Stimulated activated memory B cell treated with anti-CD40 and anti-IgM and Interleukin-4, amounts not matched to agents 10 μg/mL and 1 μg/mL and 100 μg/mL, for 72 hours (primary cell): ENCODE measurements at regions not wholly inside any gene's neighbourhood (a gene's known extent, or its start where the extent isn't known, plus 50 kb on each side); places are given as distances from the start of the nearest gene placed in this dataset.
"Not testable (repeated sequence)": the region's sequence is repeated elsewhere in the genome, so short reads cannot be mapped to it uniquely, and the experiment has no call there.

ENCODE experiments used
- ATAC-seq: fragments of 150-1000 bp; cut with Tn5 transposase; 2 replicates; pipeline ENCODE4 v1.10.0; 2021
- H3K27ac Mint-ChIP-seq: one replicate; pipeline ENCODE4 v1.8.0; 2022; ENCODE audit warnings: mild to moderate bottlenecking, mixed read lengths
- H3K27me3 Mint-ChIP-seq: one replicate; pipeline ENCODE4 v1.8.0; 2022; ENCODE audit warnings: mixed read lengths
- H3K36me3 Mint-ChIP-seq: one replicate; pipeline ENCODE4 v1.8.0; 2022; ENCODE audit warnings: mixed read lengths
- H3K4me1 Mint-ChIP-seq: one replicate; pipeline ENCODE4 v1.8.0; 2022; ENCODE audit warnings: mixed read lengths
- H3K4me3 Mint-ChIP-seq: one replicate; pipeline ENCODE4 v1.8.0; 2022; ENCODE audit warnings: mild to moderate bottlenecking, moderate library complexity, mixed read lengths
- H3K9me3 Mint-ChIP-seq: one replicate; pipeline ENCODE4 v1.8.0; 2022; ENCODE audit warnings: mixed read lengths

DNA sequence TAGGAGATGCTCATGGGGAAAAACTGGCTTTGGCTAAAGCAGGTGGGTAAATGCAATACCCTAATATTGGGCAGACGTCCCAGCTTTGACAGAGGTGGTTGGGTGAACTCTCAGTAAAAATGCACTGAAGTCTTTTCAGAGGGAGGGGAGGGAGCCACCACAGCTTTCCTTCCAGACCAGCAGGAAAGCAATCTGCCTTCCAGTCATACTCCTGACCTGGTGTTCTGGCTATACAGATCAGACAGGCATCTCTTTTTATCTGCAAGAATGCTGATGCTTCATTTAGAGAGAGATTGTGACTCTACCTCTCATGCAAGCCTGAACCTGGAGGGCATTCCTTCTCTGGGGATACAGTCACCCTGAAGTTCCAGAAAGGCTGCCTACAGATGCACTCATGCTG, 52.6 kb upstream of the ICA1 start:
- Mint-ChIP-seq H3K4me1 (no peaks in the 10 kb centered on the region), H3K27me3 (peaks cover 70% of the 10 kb centered on the region), H3K36me3 (no peaks in the 10 kb centered on the region), H3K9me3 (peaks cover 9% of the 10 kb centered on the region), H3K4me3 (no peak overlapping the region), H3K27ac (no peak overlapping the region)
- ATAC-seq: no peak

DNA sequence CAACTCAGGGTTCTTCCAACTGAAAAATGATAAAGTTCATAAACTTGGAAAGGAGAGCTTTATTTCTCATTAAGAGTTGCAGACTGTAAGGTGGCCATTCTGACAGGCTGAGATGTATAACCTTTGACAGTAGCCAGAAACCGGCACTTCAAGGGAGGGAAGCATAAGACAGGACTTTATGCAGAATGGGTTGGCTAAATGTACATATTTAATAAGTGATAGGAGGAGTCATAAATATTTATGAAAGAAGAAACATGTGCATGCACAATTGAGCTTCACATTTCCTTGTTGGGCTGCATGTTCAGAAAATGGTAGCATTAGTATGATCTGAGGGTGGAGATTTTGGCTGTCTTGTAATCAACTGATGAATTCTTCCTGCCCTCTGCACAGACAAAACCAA, 57.1 kb upstream of the ICA1 start:
- H3K4me1 Mint-ChIP-seq: no peaks in the 10 kb centered on the region
- H3K27me3 Mint-ChIP-seq: peaks cover 56% of the 10 kb centered on the region
- no peak overlapping the region for H3K27ac Mint-ChIP-seq
- H3K9me3 Mint-ChIP-seq: peaks cover 5% of the 10 kb centered on the region
- no peak overlapping the region for H3K4me3 Mint-ChIP-seq
- H3K36me3 Mint-ChIP-seq: no peaks in the 10 kb centered on the region
- no peak for ATAC-seq

GRCh38 chr7:8320174-8320573, 58.2 kb upstream of the ICA1 start:
- H3K4me3 Mint-ChIP-seq: no peak overlapping the region
- H3K4me1 Mint-ChIP-seq: no peaks in the 10 kb centered on the region
- no peak for ATAC-seq

GRCh38 chr7:8321312-8321711, 59.3 kb upstream of the ICA1 start:
- Mint-ChIP-seq H3K27me3 (peaks cover 53% of the 10 kb centered on the region), H3K27ac (no peak overlapping the region), H3K4me3 (no peak overlapping the region), H3K9me3 (peaks cover 5% of the 10 kb centered on the region), H3K4me1 (no peaks in the 10 kb centered on the region), H3K36me3 (no peaks in the 10 kb centered on the region)
- ATAC-seq: no peak

More at GRCh38 chr7:8320174-8320573, 58.2 kb upstream of the ICA1 start:
- peaks cover 5% of the 10 kb centered on the region for H3K9me3 Mint-ChIP-seq
- no peak overlapping the region for H3K27ac Mint-ChIP-seq
- peaks cover 59% of the 10 kb centered on the region for H3K27me3 Mint-ChIP-seq
- no peaks in the 10 kb centered on the region for H3K36me3 Mint-ChIP-seq

DNA sequence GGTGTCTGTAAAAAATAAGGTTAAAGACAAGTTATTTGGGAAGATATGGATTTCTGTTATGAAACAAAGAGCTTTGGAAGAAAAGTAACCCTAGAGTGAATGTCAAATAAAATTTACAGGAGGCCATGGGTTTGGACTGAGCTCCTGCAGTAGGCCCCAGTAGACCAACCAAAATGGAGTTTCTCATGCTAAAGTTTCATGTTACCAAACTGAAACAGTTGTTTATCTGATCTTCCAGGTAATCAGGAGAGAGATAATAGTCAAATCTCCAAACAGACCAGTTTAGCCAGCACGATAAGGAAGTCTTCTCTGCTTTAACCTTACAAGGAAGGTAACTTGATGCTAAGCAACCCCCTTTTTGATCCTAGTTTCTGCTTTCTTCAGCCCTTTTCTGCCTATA, 60.7 kb upstream of the ICA1 start:
- H3K9me3 Mint-ChIP-seq: peaks cover 5% of the 10 kb centered on the region
- H3K27me3 Mint-ChIP-seq: peaks cover 53% of the 10 kb centered on the region

DNA sequence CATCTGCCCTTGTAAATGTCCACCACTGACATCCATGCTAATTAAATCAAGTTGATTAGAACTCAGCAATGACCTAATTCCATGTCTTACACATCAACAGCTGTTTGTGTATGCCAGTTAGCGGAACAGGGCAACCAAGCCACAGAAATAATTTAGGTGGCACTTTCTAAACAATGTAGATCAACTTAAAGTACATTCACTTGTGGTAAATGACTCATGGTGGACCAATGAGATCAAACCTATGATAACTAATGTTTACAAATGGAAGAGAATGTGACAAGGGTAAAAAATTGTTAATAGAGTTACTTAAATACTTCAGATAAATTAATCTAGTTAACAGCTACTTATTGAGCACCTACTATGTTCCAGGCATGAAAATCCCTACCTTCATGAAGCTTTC, 63.1 kb upstream of the ICA1 start:
- no peak for ATAC-seq
- Mint-ChIP-seq H3K4me3 (no peak overlapping the region), H3K36me3 (no peaks in the 10 kb centered on the region), H3K4me1 (no peaks in the 10 kb centered on the region), H3K27ac (no peak overlapping the region), H3K27me3 (peaks cover 57% of the 10 kb centered on the region), H3K9me3 (peaks cover 2% of the 10 kb centered on the region)

More for the DNA sequence above, 60.7 kb upstream of the ICA1 start:
- H3K27ac Mint-ChIP-seq: no peak overlapping the region
- no peaks in the 10 kb centered on the region for H3K4me1 Mint-ChIP-seq
- no peak overlapping the region for H3K4me3 Mint-ChIP-seq
- no peaks in the 10 kb centered on the region for H3K36me3 Mint-ChIP-seq
- no peak for ATAC-seq

DNA sequence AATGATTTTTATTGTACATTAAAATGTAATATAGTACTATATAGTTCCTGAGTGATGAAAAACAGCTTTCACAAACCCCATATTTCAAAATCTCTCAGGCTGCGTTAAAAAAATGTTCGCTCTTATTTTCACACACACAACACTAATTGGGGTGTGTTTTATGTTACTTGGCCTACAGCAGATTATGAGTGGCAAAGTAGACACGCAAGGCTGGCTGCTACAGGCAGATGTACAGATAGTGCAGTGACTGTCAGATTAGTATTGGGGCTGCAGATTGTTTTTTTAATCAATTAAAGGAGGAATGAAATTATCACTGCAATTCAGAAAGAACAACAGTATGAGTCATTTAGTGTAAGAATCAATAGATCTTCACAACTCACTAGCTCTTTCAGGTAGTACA, 65.2 kb upstream of the ICA1 start:
- Mint-ChIP-seq H3K27ac (no peak overlapping the region), H3K27me3 (peaks cover 57% of the 10 kb centered on the region), H3K4me3 (no peak overlapping the region), H3K36me3 (no peaks in the 10 kb centered on the region), H3K4me1 (no peaks in the 10 kb centered on the region), H3K9me3 (peaks cover 2% of the 10 kb centered on the region)
- ATAC-seq: no peak

DNA sequence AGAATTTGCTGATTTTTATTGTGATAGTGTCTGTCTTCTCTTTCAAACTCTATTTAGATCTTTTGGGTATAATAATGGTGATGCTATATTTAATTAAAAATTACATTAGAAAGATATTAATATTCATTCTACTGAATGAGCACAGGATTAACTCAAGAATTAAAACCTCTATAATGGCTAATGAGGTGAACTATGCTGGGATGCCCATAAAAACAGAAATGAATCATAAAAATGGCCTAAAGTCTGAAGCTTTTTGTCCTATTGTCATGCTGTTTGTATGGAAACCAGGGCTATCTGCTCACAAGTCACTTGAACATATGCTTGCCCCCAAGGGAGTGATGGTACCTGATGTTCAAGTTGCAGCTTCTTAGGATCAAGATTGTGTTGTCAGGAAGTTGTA, 76.2 kb upstream of the ICA1 start:
- Mint-ChIP-seq H3K9me3 (no peaks in the 10 kb centered on the region), H3K4me1 (no peaks in the 10 kb centered on the region), H3K27ac (no peak overlapping the region), H3K4me3 (no peak overlapping the region), H3K36me3 (no peaks in the 10 kb centered on the region), H3K27me3 (peaks cover 19% of the 10 kb centered on the region)
- no peak for ATAC-seq

DNA sequence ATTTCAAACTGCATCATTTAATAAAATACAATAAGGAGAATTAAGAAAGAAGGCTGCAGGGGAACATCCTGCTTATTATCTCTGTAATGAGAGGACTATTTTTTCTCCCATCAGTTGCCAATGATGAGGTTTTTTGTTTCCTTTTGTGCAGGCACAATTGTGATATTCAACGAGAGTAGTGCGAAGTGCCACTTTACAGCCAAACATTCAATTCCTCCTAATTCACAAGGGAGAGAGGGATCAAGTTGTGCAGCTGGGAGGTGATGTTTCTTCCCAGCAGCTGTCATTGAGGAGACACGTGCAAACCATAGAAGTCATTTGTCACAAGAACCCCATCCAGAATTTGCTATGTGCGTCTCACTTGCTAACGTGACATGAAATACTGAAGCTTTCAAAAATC, 81.6 kb upstream of the ICA1 start:
- ATAC-seq: no peak
- no peaks in the 10 kb centered on the region for H3K36me3 Mint-ChIP-seq
- no peak overlapping the region for H3K4me3 Mint-ChIP-seq
- no peaks in the 10 kb centered on the region for H3K4me1 Mint-ChIP-seq
- no peak overlapping the region for H3K27ac Mint-ChIP-seq
- H3K9me3 Mint-ChIP-seq: no peaks in the 10 kb centered on the region
- peaks cover 18% of the 10 kb centered on the region for H3K27me3 Mint-ChIP-seq

- H3K27me3 Mint-ChIP-seq: peaks cover 12% of the 10 kb centered on the region
- H3K4me1 Mint-ChIP-seq, H3K9me3 Mint-ChIP-seq, ATAC-seq, H3K4me3 Mint-ChIP-seq, H3K36me3 Mint-ChIP-seq, H3K27ac Mint-ChIP-seq: not testable (repeated sequence)
Observed at GRCh38 chr7:8347395-8347794, 85.4 kb upstream of the ICA1 start.

GRCh38 chr7:8351654-8352053, 81.8 kb upstream of the NXPH1 start:
- not testable (repeated sequence) for H3K4me3 Mint-ChIP-seq, H3K27ac Mint-ChIP-seq, H3K27me3 Mint-ChIP-seq, ATAC-seq, H3K4me1 Mint-ChIP-seq, H3K36me3 Mint-ChIP-seq, H3K9me3 Mint-ChIP-seq

DNA sequence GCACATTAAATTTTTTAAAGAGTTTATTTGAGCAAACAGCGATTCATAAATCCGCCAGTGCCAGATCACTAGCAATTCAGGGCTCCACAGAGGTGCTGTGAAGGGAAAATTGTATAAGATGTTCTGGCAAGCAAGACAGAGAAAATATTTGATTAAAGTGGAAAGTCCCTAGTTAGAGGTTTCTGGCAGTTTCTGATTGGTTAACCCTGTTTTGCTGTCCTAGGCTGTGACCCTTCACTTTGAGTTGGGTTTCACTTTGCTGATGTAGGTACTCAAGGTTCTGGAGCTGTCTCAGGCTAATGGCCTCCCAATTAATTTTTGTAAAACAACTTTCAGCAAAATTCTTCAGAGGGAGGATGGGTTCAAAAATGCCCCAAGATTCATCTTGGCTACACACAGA, 79.4 kb upstream of the NXPH1 start:
- Mint-ChIP-seq H3K9me3 (no peaks in the 10 kb centered on the region), H3K27ac (no peak overlapping the region), H3K27me3 (peaks cover 18% of the 10 kb centered on the region), H3K36me3 (no peaks in the 10 kb centered on the region), H3K4me1 (no peaks in the 10 kb centered on the region), H3K4me3 (no peak overlapping the region)
- no peak for ATAC-seq

- Mint-ChIP-seq H3K27ac (no peak overlapping the region), H3K36me3 (no peaks in the 10 kb centered on the region), H3K9me3 (no peaks in the 10 kb centered on the region), H3K27me3 (peaks cover 18% of the 10 kb centered on the region), H3K4me3 (no peak overlapping the region), H3K4me1 (no peaks in the 10 kb centered on the region)
- ATAC-seq: no peak
Observed at GRCh38 chr7:8354503-8354902, 78.9 kb upstream of the NXPH1 start.

DNA sequence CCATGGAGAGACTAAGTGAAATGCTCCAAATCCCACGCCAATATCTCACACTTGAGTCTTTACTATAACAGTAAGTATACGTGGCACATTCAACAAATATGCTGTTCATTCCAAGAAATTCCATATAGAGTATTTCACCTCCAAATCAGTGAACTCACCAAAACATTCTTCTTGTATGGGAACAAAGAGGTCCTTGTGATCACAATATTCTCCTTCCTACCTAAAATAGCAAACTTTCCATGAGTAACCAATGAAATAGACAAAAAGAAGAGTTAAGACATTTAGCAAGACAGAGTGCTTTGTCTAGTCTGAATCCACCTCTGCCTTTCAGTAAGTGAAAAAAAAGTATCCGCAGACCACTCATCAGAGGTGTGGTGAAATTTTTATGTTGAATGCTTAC, 77.3 kb upstream of the NXPH1 start:
- no peak for ATAC-seq
- H3K36me3 Mint-ChIP-seq: no peaks in the 10 kb centered on the region
- H3K9me3 Mint-ChIP-seq: no peaks in the 10 kb centered on the region
- no peak overlapping the region for H3K27ac Mint-ChIP-seq
- H3K4me3 Mint-ChIP-seq: no peak overlapping the region
- peaks cover 18% of the 10 kb centered on the region for H3K27me3 Mint-ChIP-seq
- no peaks in the 10 kb centered on the region for H3K4me1 Mint-ChIP-seq

DNA sequence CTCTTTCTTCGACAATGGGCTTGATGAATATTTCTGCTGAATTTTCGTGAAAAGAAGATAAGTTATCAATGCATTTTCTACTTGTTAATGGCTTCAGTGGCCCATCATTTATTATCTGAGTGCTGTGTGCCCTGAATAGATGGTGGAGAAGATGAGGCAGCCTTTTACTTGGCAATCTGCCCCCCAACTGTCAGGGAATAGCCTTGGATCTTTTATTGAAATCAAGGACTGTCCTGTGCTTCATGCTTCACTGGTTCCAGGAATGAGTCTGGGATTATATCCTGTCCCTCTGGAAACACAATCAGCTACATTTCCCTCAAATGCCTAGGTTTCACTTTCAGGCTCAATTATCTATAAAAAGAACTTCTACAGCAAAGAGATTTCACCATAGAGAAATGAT, 75.9 kb upstream of the NXPH1 start:
- no peak overlapping the region for H3K27ac Mint-ChIP-seq
- no peaks in the 10 kb centered on the region for H3K4me1 Mint-ChIP-seq
- ATAC-seq: no peak

DNA sequence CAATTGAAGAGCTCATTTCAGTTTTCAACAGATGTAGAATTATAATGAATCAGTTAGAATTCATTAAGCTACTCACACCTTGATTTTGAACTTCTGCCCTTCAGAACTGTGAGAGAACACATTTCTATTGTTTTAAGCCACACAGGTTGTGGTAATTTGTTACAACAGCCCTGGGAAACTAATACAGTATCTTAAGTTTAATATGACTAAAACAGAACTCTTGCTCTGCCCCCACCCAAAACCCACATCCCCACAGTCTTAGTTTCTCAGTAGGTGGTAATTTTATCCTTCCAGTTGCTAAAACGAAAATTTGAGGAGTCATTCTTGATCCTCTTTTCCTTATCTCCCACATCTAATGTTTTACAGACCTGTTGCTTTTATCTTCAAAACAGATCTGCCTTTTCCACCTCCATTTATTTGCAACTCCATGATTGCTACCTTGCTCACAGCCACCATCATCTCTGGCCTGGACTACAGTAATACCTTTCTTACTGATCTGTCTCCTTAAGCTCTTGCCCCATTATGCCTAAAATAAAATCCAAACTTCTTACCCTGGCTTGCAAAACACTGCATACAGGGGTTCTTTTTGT, 72.8 kb upstream of the NXPH1 start:
- H3K4me1 Mint-ChIP-seq: no peaks in the 10 kb centered on the region
- ATAC-seq: no peak
- no peaks in the 10 kb centered on the region for H3K9me3 Mint-ChIP-seq
- peaks cover 18% of the 10 kb centered on the region for H3K27me3 Mint-ChIP-seq
- no peak overlapping the region for H3K4me3 Mint-ChIP-seq
- H3K27ac Mint-ChIP-seq: no peak overlapping the region
- no peaks in the 10 kb centered on the region for H3K36me3 Mint-ChIP-seq

More for the DNA sequence above, 75.9 kb upstream of the NXPH1 start:
- no peaks in the 10 kb centered on the region for H3K36me3 Mint-ChIP-seq
- no peak overlapping the region for H3K4me3 Mint-ChIP-seq
- peaks cover 18% of the 10 kb centered on the region for H3K27me3 Mint-ChIP-seq
- H3K9me3 Mint-ChIP-seq: no peaks in the 10 kb centered on the region
